AML-193 (cell line): ENCODE measurements at regions not wholly inside any gene's neighbourhood (a gene's known extent, or its start where the extent isn't known, plus 50 kb on each side); places are given as distances from the start of the nearest gene placed in this dataset.
"Not testable (repeated sequence)": the region's sequence is repeated elsewhere in the genome, so short reads cannot be mapped to it uniquely, and the experiment has no call there.

Source experiments
- DNase-seq, 2 experiments: peaks; one replicate each; lab custom pipeline; 2025; lab: John Stamatoyannopoulos, UW

DNA sequence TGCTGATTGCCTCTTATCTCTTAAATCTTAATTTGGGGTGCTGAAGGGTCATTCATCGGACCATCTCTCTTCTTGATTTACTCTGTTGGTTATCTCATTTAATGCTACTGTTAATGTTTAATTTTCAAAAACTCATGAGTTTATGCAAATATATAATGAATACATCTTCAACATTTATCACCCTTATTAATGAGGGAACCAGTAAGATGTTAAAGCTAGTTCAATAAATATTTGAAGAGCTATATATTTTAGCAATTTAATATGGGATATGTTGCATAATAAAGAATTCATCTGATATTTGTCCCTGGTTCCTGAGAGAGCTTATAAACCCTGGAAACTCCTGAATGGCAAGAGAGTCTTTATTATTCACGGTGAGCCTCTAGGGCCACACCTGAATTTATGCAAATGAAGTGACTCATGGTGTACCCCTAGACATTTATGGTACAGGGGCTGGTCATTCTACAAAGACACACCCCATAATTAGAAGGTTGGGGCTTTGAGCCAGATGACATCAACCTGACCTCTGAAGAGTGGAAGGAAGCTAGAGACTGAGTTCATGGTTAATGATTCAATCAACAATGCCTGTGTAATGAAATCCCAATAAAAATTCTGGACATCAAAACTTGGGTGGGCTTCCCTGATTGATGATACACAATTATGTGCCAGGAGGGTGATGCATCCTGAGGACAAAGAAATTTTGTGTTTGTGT is 339.5 kb upstream of the ZNF608 start:
- no peak for DNase-seq

DNA sequence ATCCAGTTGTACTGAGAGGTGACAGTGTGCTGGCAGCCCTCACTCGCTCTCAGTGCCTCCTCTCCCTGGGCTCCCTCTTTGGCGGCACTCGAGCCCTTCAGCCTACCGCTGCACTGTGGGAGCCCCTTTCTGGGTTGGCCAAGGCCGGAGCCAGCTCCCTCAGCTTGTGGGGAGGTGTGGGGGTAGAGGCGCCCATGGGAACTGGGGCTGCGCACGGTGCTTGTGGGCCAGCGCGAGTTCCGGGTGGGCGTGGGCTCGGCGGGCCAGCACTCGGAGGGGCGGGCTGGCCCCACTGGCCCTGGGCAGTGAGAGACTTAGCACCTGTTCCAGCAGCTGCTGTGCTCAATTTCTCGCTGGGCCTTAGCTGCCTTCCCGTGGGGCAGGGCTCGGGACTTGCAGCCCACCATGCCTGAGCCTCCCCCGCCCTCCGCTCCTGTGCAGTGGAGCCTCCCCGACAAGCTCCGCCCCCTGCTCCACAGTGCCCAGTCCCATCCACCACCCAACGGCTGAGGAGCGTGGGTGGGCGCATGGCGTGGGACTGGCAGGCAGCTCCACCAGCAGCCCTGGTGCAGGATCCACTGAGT is 342.2 kb upstream of the ZNF608 start:
- DNase-seq, result no peak

DNA sequence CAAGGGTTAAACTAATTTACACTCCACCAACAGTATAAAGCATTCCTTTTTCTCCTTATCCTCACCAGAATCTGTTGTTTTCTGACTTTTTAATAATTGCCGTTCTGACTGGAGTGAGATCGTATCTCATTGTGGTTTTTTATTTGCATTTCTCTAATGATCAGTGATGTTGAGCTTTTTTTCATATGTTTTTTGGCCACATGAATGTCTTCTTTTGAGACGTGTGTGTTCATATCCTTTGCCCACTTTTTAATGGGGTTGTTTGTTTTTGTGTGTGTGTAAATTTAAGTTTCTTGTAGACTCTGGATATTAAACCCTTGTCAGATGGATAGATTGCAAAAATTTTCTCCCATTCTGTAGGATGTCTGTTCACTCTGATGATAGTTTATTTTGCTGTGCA is 345.7 kb upstream of the ZNF608 start:
- DNase-seq, result not testable (repeated sequence)

DNA sequence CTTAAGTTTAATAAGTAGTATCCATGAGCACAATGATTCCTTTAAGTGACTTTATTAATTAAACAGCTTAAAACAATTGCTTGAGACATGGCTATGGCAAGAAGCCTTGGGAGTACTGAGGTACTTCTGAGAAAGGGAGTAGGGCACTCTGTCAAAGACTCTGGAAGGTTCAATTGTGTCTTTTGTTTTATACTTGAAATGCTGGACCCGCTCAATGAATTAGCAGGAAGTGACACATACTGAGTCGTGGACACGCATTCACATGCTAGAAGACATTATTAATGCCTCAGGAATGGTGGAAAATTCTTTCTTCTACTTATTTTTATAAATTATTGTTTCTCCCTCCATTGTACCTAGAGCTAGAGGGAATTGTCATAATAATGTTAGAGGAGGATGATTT is 347.3 kb upstream of the ZNF608 start:
- no peak for DNase-seq

DNA sequence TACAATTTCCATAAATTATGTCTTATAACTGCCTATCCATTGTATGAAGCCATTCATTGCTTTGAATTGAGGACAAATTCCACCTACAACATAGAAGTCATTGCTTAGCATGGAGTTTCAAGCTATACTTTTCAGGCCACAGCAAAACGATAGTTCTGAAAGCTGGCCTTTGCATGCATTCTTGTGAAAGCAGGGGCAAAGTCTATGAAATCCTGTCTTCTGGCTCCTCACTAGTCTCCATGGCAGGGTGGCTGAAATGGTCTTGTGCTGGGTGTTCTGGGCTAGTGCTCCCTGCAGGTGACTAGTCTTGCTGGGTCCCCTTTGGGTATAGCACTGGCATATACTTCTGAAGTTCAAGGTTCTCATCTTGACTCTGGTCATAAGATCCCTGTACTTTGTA is 353.9 kb upstream of the ZNF608 start:
- DNase-seq, result no peak

DNA sequence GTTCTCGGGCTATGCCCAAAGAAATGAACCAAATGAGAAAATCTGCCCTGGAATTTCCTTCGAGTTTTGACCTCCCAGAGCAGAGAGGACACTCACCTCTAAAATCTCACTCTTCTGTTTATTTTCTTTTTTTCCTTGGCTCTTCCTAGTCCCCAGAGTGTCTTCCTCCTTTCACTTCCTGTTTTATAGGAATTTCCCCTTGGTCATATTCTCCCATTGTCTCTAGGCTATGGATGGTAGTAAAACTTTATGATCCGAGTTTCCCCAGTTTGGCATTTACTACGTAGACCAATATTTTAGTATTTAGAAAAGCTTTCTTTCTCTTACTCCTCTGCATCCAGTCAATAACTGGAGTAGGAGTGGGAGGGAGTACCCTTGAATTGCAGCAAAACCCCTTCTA is 354.5 kb upstream of the ZNF608 start:
- no peak for DNase-seq

DNA sequence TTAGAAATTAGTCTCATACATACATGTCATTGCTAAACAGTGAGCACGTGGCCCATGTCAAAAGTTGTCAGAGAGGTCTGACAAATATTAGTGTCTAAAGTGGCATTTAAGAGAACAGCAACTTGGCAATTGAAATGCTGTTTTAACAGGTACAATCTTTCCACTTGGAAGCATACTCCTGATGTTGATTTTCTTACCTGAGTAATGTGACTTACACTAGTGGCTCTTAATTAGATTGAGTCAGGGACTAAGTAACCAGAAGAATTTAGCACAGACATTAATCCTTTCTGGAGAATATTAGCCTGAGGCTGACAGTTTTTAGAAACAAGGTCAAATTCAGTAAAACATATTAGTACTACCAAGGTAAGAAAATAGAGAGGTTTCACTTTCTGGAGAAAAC is 357.0 kb upstream of the ZNF608 start:
- no peak for DNase-seq

DNA sequence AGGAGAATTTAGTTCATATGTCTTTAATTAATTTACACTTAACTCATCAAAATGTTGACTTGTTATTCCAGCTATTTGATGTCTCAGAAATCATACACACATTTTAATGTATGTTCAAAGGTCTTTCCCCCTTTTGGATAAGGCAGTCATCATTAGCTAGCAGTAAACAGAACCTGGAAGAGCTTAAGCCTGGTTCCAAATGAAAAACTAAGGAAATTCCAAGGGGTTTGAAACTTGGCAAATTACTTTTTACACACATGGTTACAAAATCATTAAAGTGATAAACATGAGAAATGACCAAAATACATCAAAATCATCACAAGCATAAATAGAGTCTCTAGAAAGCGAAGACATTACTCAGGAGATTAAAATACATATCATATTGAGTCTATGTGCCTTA is 359.8 kb upstream of the ZNF608 start:
- no peak for DNase-seq

DNA sequence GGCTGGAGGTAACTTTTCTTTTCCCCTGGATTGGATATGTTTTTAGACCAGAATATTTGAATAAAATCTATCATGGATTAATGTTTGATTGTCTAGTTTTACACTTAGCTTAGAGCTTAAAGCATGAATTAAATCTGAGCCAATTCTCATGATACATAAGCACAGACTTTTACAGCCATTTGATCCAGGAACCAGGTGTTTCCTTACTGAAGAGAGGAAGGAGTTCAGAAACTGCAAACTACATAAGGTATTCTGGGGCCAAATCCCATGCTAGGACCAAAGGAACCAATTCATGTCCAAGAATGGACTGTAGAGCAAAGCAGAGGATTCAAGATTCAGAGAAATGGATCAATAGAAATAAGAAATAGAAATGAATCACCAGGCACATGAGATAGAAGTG is 360.4 kb upstream of the ZNF608 start:
- DNase-seq, result no peak

DNA sequence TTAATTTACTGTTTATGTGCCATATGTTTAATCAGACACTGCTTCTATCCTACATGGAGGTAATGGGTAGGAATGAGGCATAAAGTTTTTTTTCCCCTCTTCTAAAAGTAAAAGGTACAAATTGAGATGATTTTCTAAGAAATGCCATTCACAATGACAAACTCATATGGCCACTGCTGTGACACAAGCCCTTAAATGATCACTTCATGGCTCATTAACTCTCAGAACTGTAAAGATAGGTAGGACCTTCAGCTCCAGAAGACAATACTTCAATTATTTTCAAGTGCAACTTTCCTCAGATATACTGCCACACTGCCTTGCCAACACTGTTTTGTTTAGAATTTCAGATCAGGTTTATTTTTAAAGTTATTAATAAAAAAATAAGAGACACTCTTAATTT is 362.9 kb upstream of the ZNF608 start:
- no peak for DNase-seq

DNA sequence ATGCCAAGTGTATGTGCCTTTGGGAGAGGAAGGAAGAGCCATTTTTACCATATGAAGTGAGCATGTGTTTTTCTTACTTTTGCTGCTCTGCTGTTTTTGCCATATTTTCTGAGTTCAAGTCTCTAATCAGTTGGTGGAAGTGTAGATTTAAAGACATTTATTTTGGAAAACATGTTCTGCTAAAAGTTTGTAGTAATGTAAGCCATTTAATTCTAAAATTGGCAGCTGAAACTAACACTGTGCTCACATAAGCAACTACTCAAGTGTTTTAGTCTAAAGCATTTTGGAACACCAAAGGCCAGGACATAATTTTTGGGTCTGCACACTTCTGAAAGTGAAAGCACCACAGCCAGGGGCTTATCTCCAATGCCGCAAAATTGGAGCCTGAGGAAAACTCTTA is 363.4 kb upstream of the ZNF608 start:
- no peak for DNase-seq

DNA sequence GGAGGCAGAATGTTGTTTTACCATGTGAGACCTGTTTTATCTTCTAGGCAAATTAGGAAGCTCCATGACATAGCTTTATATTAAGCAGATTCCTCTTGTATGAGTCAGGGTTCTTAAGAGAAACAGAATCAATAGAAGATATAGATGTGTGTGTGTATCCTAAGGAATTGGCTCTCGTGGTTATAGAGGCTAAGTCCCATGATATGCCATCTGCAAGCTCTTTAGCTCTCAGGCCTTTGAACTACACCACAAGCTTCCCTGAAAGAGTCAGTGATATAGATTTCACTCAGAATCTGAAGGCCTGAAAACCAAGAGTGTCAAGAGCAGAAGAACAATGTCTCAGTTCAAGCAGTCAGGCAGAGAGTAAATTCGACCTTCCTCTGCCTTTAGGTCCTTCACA is 365.8 kb upstream of the ZNF608 start:
- DNase-seq, result no peak

DNA sequence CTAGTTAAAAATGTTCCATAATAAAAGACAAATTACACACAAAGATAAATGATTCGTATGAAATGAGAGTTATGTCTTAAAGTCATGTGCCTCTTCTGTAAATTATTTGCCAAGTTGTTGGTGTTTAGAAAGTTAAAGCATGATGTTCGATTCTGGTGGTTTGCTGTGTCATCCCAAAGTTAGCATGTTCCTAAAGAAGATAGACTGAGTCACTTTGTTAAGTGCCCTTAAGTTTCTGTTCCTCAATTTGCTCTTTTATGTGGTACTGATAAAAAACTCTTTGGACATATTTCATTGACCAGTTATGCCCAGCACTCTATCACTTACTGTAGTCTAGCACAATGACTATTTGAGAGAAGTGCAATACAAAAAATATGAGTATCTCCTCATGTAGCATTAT is 366.9 kb upstream of the ZNF608 start:
- no peak for DNase-seq

DNA sequence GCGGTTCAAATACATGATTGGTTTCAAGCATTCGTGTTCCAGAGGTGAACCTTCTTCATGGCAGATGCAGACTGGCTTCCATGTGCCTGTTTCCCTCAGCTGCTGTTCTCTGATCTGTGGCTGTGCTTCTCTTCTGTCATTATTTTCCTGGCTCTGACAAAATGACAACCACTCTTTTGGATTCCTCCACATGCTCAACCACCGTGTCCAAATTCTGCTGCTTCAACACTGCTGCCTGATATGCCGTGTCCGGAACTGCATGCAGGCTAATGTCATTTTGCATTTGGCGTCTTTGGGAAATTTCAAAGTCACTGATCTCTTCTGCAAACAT is 368.7 kb upstream of the ZNF608 start:
- no peak for DNase-seq

DNA sequence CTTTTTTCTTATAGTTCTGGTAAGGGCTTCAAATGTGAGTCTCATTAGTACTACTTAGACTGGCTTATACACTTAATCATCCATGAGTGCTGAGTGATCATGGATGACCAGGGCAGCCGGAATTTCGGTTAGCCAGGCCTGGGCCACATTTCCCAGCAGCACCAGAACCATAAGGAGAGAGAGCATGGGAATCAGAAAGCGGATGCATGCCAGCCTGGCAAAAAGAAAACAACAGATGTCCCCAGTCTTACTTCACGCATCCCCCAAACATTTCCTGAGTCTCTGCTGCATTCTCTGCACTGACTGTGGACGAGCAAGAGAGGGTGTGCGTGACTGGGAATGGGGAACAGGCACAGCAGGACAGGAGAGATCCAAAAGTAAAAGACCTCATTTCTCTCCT is 371.1 kb upstream of the ZNF608 start:
- DNase-seq, result no peak

DNA sequence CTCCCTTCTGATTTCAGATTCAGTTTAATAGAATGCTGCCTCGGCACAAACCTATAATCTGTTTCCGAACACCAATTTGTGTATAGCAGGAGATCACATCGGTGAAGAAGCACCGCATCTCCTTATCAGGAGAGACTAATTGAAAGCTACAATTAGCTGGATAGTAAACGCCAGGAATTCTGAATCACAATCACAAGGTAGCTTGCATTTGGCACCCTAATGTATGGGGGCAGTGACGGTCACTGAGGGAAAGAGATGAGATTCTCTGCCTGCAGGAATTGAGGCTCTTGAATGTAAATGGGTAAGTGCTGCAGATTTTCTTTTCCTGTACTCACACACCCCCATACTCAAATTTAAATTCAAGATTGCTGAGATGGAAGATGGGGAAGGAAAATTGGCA is 373.6 kb upstream of the ZNF608 start:
- no peak for DNase-seq

DNA sequence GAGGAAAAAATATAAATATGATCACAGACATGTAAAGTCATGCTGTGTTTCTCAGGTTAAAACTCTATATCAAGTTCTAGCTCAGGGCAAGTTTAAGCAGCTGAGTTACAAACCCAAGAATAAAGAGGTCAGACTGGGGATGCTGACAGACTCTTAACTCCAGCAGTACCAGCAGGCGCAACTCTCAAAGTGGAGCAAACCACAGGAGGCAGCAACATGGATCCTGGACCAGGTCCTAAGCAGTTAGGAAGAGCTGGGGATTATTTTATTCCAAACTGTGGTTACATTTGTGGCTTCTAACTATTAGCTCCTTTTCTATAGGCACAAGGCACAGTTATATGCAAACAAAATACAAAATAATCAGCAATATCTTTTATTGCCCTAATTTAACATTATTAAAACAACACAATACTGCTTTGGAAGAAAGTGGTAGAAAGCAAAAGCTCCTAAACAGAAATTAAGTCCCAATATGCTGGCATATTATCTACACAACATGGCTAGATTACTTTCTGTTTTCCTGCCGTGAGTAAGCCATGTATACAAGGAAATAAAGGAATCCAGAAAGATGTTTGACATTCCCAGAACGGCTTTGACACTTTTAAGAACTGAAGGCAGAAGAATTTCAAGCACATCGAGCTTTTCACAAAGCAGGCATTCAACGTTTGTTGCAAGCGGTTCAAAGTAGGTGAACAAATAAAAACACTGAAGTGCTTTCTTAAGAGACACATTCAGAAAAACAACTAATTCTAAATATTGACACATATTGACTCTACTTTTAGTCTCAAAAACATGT is 378.8 kb upstream of the ZNF608 start:
- DNase-seq, result no peak

DNA sequence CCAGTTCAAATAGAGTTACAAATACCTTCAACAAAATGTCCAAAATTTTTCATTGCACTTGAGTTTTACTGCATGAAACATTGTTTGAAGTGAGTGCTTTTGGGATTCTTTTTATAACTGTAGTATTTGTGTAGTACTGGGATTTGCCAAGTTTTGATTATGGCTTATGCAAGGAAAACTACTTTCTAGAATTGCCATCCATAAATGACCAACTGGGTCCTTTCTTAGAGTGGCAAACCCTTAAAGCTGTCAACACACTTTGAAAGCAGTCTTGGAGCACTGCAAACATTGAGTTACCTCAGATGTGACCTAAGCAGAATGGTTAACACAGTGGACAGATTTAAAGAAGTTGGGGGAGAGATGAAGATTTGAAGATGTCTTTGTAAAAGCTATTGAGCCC is 379.6 kb upstream of the ZNF608 start:
- no peak for DNase-seq

DNA sequence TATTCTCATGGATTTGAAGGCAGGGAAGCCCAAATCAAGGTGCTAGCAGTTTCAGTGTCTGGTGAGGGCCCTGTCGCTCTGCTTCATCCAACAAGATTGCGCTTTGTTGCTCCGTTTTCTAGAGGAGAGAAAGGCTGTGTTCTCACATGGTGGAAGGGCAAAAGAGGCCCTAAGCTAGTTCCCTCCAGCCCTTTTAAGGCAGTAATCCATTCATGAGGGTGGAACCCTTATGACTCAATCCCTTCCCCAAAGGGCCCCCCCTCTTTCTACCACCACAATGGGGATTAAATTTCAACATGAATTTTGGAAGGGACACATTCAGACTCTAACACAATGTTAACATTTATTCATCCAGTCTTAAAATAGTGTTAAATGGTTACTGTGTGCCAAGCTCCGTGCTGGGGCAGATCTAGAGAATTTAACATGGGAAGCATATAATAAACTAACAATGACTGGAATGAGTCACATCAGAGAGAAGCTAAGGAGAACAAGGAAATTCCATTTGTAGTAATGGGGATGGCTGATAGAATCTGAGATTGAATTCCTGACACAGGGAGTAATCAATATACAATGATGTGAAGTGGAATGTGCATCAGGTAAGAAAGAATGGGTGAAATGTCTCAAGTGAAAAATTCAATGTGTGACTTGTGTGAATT is 382.8 kb upstream of the ZNF608 start:
- DNase-seq, result no peak

DNA sequence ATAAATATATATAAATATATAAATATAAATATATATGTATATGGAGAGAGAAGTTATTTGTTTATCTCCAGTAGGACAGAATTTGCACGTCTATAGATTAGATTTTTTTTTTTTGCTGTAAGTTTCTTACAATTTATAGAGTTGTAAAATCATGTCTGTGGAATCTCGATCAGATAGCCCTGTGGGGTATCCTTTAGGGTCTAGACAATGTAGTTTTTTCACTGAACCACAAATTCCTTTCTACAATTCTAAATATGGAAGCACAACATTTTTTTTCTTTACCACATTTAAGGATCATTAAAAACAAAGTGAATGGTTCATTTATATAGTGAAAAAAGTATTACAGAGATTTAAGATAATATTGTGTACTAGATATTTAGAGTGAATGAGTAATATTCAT is 384.2 kb upstream of the ZNF608 start:
- DNase-seq, result no peak

DNA sequence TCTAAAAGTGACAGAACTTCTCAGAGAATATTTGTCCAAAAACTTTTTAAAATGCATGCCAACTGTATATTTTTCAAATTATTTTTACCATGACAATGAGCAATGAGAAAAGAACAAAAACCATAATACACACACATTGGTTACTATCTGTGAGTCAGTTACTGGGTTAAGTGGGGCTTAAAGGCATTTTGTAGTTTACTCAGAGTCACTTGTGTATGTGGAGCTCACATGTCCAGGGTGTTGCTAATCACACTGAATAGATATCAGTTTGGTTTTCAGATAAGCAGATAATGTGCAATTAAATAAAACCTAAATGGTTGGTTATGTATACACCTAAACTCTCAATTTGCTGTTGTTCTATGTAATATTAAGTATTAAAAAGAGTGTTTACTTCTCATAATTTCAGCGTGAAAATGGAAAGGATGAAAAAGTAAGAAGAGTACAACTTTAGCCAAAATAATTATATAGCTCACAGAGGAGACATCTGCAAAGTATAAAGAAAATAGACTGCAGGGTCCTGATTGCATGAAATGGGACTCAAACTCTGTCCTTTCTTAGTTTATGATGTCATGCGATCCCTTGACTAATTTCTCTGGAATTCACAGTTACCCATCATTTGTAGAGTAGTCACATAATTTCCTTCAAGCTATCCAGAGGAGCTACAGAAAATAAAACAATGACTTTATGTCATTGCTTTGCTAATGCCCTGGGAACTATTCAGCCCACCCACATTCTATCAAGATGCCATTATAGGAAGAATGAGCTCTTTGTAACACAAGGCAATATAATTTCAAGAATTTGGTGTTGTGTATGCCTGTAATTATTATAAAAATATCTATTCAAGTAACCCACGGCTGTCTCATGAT is 388.0 kb upstream of the ZNF608 start:
- DNase-seq, result no peak

DNA sequence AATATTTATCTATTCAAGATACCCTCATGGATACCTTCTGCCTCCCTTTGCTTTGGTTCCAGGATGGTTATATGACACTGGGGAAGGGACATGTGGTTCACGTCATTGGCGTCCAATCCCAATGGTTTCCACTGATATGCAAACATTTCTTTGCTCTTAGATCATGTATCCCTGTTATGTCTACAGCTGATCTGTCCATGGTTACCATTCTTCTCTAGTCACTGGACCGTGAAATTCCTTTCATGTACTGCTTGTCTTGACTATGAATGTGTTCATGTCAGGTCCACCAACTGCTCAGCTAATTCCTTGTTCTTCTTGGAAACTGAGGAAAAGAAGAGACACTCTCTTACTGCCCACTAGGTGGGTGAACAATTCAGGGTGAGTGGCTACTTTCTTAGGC is 391.1 kb upstream of the ZNF608 start:
- DNase-seq, result no peak
